ENCODE measurements at regions not wholly inside any gene's neighbourhood (a gene's known extent, or its start where the extent isn't known, plus 50 kb on each side); places are given as distances from the start of the nearest gene placed in this dataset.

DNA sequence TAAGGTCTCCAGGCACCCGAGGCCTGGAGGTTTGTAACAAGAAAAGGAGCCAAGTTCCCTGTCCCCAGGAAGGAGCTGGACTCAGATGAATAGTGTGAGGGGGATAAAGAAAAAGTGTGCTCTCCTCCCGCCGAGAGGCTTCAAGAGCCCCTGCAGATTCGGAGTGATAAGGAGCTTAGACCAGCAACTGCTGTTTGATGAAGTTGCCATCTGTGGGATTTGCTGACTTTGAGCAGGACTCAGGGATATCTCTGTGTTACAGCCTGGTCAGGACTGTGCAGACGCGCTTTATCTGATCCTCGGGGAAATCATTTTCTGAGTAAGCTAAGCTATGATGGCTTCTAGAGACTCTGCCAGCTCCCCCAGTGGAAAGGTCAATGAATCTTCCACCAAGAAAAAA is 1017.0 kb downstream of the TBC1D22A start:
- TF ChIP-seq, protein P1, sequence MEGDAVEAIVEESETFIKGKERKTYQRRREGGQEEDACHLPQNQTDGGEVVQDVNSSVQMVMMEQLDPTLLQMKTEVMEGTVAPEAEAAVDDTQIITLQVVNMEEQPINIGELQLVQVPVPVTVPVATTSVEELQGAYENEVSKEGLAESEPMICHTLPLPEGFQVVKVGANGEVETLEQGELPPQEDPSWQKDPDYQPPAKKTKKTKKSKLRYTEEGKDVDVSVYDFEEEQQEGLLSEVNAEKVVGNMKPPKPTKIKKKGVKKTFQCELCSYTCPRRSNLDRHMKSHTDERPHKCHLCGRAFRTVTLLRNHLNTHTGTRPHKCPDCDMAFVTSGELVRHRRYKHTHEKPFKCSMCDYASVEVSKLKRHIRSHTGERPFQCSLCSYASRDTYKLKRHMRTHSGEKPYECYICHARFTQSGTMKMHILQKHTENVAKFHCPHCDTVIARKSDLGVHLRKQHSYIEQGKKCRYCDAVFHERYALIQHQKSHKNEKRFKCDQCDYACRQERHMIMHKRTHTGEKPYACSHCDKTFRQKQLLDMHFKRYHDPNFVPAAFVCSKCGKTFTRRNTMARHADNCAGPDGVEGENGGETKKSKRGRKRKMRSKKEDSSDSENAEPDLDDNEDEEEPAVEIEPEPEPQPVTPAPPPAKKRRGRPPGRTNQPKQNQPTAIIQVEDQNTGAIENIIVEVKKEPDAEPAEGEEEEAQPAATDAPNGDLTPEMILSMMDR (conservative IDR thresholded peaks at IDR 0.05; ENCODE audit: low read depth, low read length) = no peak
- no peak for TF ChIP-seq EZH2 (IDR thresholded peaks at IDR 0.05; ENCODE audit: low read length, unreplicated experiment)

Data from PC-3 (cell line).